ENCODE measurements at regions not wholly inside any gene's neighbourhood (a gene's known extent, or its start where the extent isn't known, plus 50 kb on each side); places are given as distances from the start of the nearest gene placed in this dataset.
"Not testable (repeated sequence)": the region's sequence is repeated elsewhere in the genome, so short reads cannot be mapped to it uniquely, and the experiment has no call there.

DNA sequence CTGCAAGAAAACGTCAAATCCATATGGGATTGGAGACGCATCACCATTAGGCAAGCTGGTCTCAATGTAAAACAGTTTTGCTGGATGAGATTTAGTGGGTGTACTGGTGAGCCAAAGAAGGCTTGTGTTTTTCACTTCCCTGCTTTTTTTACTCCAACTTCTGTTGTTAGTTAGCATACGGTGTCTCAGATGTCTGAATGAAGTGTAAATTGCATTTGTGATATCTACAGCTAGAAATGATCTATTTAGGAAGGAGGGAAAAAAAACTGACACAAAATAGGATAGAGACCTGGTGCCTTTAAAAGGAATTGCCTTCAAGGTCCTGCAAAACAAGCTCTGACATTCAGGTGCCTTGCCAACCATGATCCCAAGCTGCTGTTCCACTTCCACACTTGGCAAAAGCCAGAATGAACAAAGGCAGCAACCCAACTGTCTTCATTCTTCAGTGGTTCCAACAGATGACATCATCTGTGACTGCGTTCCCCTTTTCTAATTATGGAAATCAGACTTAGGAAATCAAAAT lies 104.2 kb upstream of the RAI14 start:
- TF ChIP-seq, protein P1, sequence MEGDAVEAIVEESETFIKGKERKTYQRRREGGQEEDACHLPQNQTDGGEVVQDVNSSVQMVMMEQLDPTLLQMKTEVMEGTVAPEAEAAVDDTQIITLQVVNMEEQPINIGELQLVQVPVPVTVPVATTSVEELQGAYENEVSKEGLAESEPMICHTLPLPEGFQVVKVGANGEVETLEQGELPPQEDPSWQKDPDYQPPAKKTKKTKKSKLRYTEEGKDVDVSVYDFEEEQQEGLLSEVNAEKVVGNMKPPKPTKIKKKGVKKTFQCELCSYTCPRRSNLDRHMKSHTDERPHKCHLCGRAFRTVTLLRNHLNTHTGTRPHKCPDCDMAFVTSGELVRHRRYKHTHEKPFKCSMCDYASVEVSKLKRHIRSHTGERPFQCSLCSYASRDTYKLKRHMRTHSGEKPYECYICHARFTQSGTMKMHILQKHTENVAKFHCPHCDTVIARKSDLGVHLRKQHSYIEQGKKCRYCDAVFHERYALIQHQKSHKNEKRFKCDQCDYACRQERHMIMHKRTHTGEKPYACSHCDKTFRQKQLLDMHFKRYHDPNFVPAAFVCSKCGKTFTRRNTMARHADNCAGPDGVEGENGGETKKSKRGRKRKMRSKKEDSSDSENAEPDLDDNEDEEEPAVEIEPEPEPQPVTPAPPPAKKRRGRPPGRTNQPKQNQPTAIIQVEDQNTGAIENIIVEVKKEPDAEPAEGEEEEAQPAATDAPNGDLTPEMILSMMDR (IDR thresholded peaks at IDR 0.05; ENCODE audit: low read depth, low read length, missing control alignments) = no peak

DNA sequence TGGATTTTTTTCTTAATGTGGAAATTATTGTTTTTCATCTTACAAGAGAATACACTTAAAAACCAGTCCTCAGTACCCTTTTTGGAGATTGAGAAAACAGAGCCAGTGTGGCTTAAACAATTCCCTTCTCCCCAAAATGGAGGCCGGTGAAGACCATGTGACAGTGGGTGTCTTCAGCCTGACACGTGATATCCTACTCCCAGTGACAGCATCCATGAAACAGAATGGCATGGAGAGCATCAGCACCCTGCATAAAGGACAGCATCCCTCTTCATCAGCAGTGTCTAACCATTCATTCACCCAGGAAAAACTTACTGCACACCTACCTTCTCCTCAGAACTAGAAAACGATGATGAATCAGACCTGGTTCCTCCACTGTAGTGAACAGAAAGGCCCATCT lies 103.4 kb upstream of the RAI14 start:
- in situ Hi-C loops (cut with HindIII; ENCODE audit: low sequenced_read_pairs) = no loop called here
- DNase-seq (ENCODE audit: low read depth) = no peak
- TF ChIP-seq, protein P1 (IDR thresholded peaks at IDR 0.05; ENCODE audit: low read depth, low read length, missing control alignments) = no peak
- H3K4me3 ChIP-seq (ENCODE audit: low read depth, low read length) = no peak overlapping the region

More for the DNA sequence above, 104.2 kb upstream of the RAI14 start:
- in situ Hi-C loops (cut with HindIII; ENCODE audit: low sequenced_read_pairs) = no loop called here
- no peak for DNase-seq (ENCODE audit: low read depth)
- H3K4me3 ChIP-seq (ENCODE audit: low read depth, low read length) = no peak overlapping the region

DNA sequence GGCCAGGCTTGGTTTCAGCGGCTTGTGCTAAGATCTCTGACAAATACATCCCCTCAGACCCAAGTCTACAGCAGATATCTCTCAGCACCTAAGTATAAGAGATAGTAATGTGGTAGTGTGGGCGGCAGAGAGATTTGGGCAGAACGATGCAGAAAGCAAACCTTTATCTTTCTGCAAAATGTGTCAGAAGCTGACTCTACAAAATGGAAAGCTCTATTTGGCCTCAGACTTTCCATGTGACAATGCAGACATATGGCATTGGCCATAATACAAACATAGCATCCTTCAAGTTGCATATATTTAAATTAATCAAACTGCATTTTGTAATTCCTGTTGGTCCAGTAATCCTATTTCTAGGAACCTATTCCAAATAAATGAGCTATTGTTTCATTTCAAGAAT lies 102.5 kb upstream of the RAI14 start:
- TF ChIP-seq, protein P1 (IDR thresholded peaks at IDR 0.05; ENCODE audit: low read depth, low read length, missing control alignments) = no peak
- in situ Hi-C loops (cut with HindIII; ENCODE audit: low sequenced_read_pairs) = no loop called here
- no peak for DNase-seq (ENCODE audit: low read depth)
- H3K4me3 ChIP-seq (ENCODE audit: low read depth, low read length) = no peak overlapping the region

DNA sequence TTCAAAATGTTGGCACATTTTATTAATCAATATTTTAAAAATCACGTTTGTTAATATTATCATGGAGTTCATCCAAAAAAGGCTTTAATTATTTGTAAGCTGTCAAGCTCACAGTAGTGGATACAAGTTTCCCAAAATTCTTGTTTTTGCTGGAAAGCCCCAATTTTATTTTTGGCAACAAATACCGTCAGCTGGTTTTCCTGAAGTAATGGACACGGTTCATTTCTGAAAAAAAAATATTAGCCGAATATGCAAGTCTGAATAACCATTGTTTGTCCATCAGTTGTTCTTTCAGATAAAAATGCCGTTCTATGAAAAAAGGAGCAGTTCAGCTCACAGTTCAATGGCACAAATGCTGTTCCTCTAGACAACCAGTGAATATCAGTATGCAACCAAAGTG lies 101.5 kb upstream of the RAI14 start:
- in situ Hi-C loops (cut with HindIII; ENCODE audit: low sequenced_read_pairs) = no loop called here
- TF ChIP-seq, protein P1 (IDR thresholded peaks at IDR 0.05; ENCODE audit: low read depth, low read length, missing control alignments) = no peak
- DNase-seq (ENCODE audit: low read depth) = no peak
- H3K4me3 ChIP-seq (ENCODE audit: low read depth, low read length) = no peak overlapping the region

DNA sequence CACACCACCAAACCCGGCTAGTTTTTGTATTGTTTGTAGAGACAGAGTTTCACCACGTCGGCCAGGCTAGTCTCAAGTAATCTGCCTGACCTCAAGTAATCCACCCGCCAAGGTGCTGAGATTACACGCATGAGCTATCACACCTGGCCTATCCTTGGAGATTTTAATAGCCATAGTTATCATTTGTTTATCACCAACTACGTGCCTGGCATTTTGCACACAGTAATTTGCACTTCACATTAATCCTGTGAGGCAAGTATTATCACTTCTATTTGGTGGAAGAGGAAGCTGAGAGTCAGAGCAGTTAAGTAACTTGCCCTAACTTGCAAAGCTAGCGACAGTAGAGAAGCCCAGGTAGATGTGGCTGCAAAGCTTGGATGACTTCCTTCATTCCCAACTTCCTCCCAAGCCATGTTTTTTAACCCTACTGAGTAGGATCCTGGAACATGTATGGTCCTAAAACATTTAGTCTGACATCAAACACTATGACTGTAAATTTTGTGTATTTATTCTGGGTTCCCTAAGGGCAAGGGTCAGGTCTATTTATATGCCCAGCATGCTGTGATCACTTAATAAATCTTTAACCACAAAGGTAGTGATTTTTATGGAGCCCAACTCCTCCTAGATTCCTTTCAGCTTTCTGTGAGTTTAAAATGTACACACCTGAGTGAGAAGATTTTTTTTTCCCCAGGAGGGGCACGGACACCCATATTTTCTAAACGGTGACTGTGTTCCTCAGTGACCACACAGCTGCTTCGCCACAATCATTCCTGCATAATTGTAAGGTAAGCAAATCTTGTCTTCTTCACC lies 100.2 kb upstream of the RAI14 start:
- in situ Hi-C loops (cut with HindIII; ENCODE audit: low sequenced_read_pairs) = no loop called here
- no peak for DNase-seq (ENCODE audit: low read depth)
- TF ChIP-seq, protein P1 (IDR thresholded peaks at IDR 0.05; ENCODE audit: low read depth, low read length, missing control alignments) = no peak
- no peak overlapping the region for H3K4me3 ChIP-seq (ENCODE audit: low read depth, low read length)

DNA sequence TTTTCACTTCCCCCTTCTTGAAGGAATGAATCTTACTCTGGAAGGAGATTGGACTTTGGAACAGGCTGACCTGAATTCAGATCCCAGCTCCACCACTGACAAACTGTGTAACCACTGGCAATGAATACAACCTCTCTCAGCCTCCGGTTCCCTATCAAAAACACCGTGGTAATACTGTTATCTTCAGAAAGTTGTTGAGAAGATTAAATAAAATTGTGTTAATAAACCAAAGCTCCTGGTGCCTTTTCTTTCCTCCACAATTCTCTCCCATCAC lies 99.7 kb upstream of the RAI14 start:
- no peak for DNase-seq (ENCODE audit: low read depth)
- in situ Hi-C loops (cut with HindIII; ENCODE audit: low sequenced_read_pairs) = no loop called here
- H3K4me3 ChIP-seq (ENCODE audit: low read depth, low read length) = no peak overlapping the region
- TF ChIP-seq, protein P1 (IDR thresholded peaks at IDR 0.05; ENCODE audit: low read depth, low read length, missing control alignments) = no peak

DNA sequence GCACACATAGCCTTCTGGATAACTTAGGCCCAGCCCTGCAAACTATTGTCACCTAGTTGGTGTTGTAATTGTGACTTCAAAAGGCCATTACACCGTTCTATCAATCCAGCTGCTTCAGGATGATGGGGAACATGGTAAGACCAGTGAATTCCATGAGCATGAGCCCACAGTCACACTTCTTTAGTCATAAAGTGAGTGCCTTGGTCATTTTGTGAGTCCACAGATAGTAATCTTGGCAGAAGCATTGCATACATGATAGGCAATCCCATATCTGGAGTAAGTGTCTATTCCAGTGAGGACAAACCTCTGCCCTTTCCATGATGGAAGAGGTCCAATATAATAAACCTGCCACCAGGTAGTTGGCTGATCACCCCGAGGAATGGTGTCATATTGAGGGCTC lies 94.5 kb upstream of the RAI14 start:
- DNase-seq (ENCODE audit: low read depth); in situ Hi-C loops (cut with HindIII; ENCODE audit: low sequenced_read_pairs); H3K4me3 ChIP-seq (ENCODE audit: low read depth, low read length): not testable (repeated sequence)
